ENCODE measurements at regions not wholly inside any gene's neighbourhood (a gene's known extent, or its start where the extent isn't known, plus 50 kb on each side); places are given as distances from the start of the nearest gene placed in this dataset.

- TF ChIP-seq ZBTB2 (CRISPR knock-in tag; IDR thresholded peaks at IDR 0.05; ENCODE audit: low read depth) (no peak), ZNF674 (CRISPR knock-in tag; IDR thresholded peaks at IDR 0.05; ENCODE audit: low read depth) (no peak)
These were observed 194.4 kb downstream of the RASSF9 start (continued) for GRCh38 chr12:85641796-85642195.

GRCh38 chr12:85642288-85642687 lies 193.9 kb downstream of the RASSF9 start:
- TF ChIP-seq ZNF282 (IDR thresholded peaks at IDR 0.05; ENCODE audit: partially characterized antibody) (no peak), ZNF3 (CRISPR knock-in tag; IDR thresholded peaks at IDR 0.05) (no peak), ZNF678 (CRISPR knock-in tag; IDR thresholded peaks at IDR 0.05) (no peak), NRL (CRISPR knock-in tag; IDR thresholded peaks at IDR 0.05; ENCODE audit: borderline replicate concordance) (no peak)
- peaks cover 9% of the 10 kb centered on the region; the same call in 1 of the 2 replicates for H3K4me1 ChIP-seq (ENCODE audit: insufficient read depth, low read length)
- ChIA-PET POLR2A (no interaction called here), CTCF (ENCODE audit: low intra/inter-chr PET ratio, low total read pairs) (interaction anchor here (0.7 kb wide), 1 partner anchor 67 kb away, joined by 4 read pairs; no protein-coding TSS in a partner anchor)
- DNase-seq (ENCODE audit: low spot score) (no peak), ATAC-seq (no peak), FAIRE-seq (no peak)
- no peaks in the 10 kb centered on the region for H3K27me3 ChIP-seq (ENCODE audit: control insufficient read depth in 1 of 2, insufficient read depth in 2 of 2, low read length in 2 of 2)
- BruUV-seq (replicated peaks) = no TSS peak
- no peak overlapping the region for H3K27ac ChIP-seq (ENCODE audit: extremely low read length, insufficient read depth, low read length)
- H3K79me2 ChIP-seq (ENCODE audit: insufficient read depth, low read length) = no peaks in the 10 kb centered on the region
- H4K20me1 ChIP-seq (ENCODE audit: insufficient read depth, low read length) = no peaks in the 10 kb centered on the region
- H3K4me3 ChIP-seq (replicated peaks in 1 of 3; ENCODE audit: insufficient read depth in 1 of 3, low read depth in 2 of 3, low read length in 3 of 3) = no peak overlapping the region
- in situ Hi-C loops (cut with HindIII; ENCODE audit: extremely low pct_ligation_motif_present, low pct_unique_long_range_greater_than_20kb) (no loop called here), intact Hi-C loops (cut with micrococcal nuclease; ENCODE audit: unreplicated experiment) (loop anchor here (1.0 kb wide), 1 partner anchor 174 kb away; no protein-coding TSS in a partner anchor)
- 73% methylated on average over 2 of the region's 2 CpGs for WGBS (ENCODE audit: low lambda C conversion rate)
- no peak overlapping the region for H3K4me2 ChIP-seq (ENCODE audit: low read depth, low read length)
- H3K9me3 ChIP-seq (ENCODE audit: low read length) = no peaks in the 10 kb centered on the region
- no peak overlapping the region for H3K9ac ChIP-seq (ENCODE audit: insufficient read depth, low read depth, low read length)
- H2AFZ ChIP-seq (ENCODE audit: low read length) = no peak overlapping the region
- H3K36me3 ChIP-seq (replicated peaks in 1 of 2; ENCODE audit: control insufficient read depth in 1 of 2, insufficient read depth in 2 of 2, low read length in 2 of 2) = no peaks in the 10 kb centered on the region

All from HepG2 (cell line).